GM23248 (cell line): ENCODE measurements at regions not wholly inside any gene's neighbourhood (a gene's known extent, or its start where the extent isn't known, plus 50 kb on each side); places are given as distances from the start of the nearest gene placed in this dataset.
"Not testable (repeated sequence)": the region's sequence is repeated elsewhere in the genome, so short reads cannot be mapped to it uniquely, and the experiment has no call there.

Experiments
- EZH2 ChIP-seq: fragments of 200-600 bp; sonication (generic); IDR thresholded peaks from 2 replicates; pipeline ENCODE4 v1.6.1; 2018; ENCODE audit warnings: antibody characterized with exemption, mild to moderate bottlenecking; ENCODE audit not compliant: insufficient read depth, poor library complexity, severe bottlenecking
- EZH2phosphoT487 ChIP-seq: fragments of 200-600 bp; sonication (generic); IDR thresholded peaks from 2 replicates; pipeline ENCODE4 v1.6.1; 2018; ENCODE audit warnings: antibody characterized with exemption, moderate library complexity, mild to moderate bottlenecking, low read depth; ENCODE audit not compliant: insufficient read depth

DNA sequence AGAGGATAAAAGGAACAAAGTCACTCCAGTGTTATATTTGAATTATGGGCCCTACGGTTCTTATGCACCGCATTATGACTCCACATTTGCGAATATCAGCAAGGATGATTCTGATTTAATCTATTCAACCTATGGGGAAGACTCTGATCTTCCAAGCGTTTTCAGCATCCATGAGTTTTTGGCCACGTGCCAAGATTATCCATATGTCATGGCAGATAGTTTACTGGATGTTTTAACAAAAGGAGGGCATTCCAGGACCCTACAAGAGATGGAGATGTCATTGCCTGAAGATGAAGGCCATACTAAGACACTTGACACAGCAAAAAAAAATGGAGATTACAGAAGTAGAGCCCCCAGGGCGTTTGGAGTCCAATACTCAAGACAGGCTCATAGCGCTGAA, 113.4 kb downstream of the IL12A start:
- not testable (repeated sequence) for TF ChIP-seq EZH2phosphoT487, EZH2
